ENCODE measurements at regions not wholly inside any gene's neighbourhood (a gene's known extent, or its start where the extent isn't known, plus 50 kb on each side); places are given as distances from the start of the nearest gene placed in this dataset.

GRCh38 chr12:59040656-59041055 lies 120.4 kb upstream of the LRIG3 start:
- Histone ChIP-seq H3K27ac (peak overlapping the region in 1 of 4 donors; percentile 35), H3K36me3 (no peaks in the 10 kb centered on the region), H3K4me3 (no peak overlapping the region), H3K4me1 (no peaks in the 10 kb centered on the region), H3K9me3 (no peaks in the 10 kb centered on the region), H3K27me3 (no peaks in the 10 kb centered on the region)
- no peak for DNase-seq
- TF ChIP-seq CTCF (IDR thresholded peaks at IDR 0.05): no peak
- no peak for TF ChIP-seq POLR2A (IDR thresholded peaks at IDR 0.05)

- H3K27me3 ChIP-seq: no peaks in the 10 kb centered on the region
- H3K4me3 ChIP-seq: no peak overlapping the region
- DNase-seq: no peak
- H3K27ac ChIP-seq: no peak overlapping the region
- H3K9me3 ChIP-seq: no peaks in the 10 kb centered on the region
- TF ChIP-seq POLR2A (IDR thresholded peaks at IDR 0.05) (no peak), CTCF (IDR thresholded peaks at IDR 0.05) (no peak)
- H3K36me3 ChIP-seq: no peaks in the 10 kb centered on the region
- no peaks in the 10 kb centered on the region for H3K4me1 ChIP-seq
Measured at GRCh38 chr12:59040043-59040442, 119.7 kb upstream of the LRIG3 start.

- no peaks in the 10 kb centered on the region for H3K36me3 ChIP-seq
- H3K27ac ChIP-seq: no peak overlapping the region
- H3K4me1 ChIP-seq: no peaks in the 10 kb centered on the region
- no peaks in the 10 kb centered on the region for H3K9me3 ChIP-seq
- no peak for DNase-seq
- no peak overlapping the region for H3K4me3 ChIP-seq
- TF ChIP-seq POLR2A (IDR thresholded peaks at IDR 0.05) (no peak), CTCF (IDR thresholded peaks at IDR 0.05) (no peak)
- no peaks in the 10 kb centered on the region for H3K27me3 ChIP-seq
Measured at GRCh38 chr12:59039005-59039404, 118.7 kb upstream of the LRIG3 start.

- no peaks in the 10 kb centered on the region for H3K4me1 ChIP-seq
- H3K27me3 ChIP-seq: no peaks in the 10 kb centered on the region
- peak overlapping the region in 2 of 4 donors; percentile 24 to 30 for H3K27ac ChIP-seq
- no peaks in the 10 kb centered on the region for H3K9me3 ChIP-seq
- no peak overlapping the region for H3K4me3 ChIP-seq
- H3K36me3 ChIP-seq: no peaks in the 10 kb centered on the region
- TF ChIP-seq CTCF (IDR thresholded peaks at IDR 0.05): no peak
- TF ChIP-seq POLR2A (IDR thresholded peaks at IDR 0.05): no peak
- DNase-seq: no peak
Measured at GRCh38 chr12:59036973-59037762, 116.9 kb upstream of the LRIG3 start.

- no peaks in the 10 kb centered on the region for H3K36me3 ChIP-seq
- no peaks in the 10 kb centered on the region for H3K4me1 ChIP-seq
- H3K9me3 ChIP-seq: no peaks in the 10 kb centered on the region
- DNase-seq: no peak
- TF ChIP-seq POLR2A (IDR thresholded peaks at IDR 0.05) (no peak), CTCF (IDR thresholded peaks at IDR 0.05) (no peak)
- no peak overlapping the region for H3K27ac ChIP-seq
- H3K4me3 ChIP-seq: no peak overlapping the region
- no peaks in the 10 kb centered on the region for H3K27me3 ChIP-seq
Measured at GRCh38 chr12:59036347-59036746, 116.0 kb upstream of the LRIG3 start.

Data from Peyer's patch (tissue), 4 donors.